Nephron progenitor cell (in vitro differentiated cells): ENCODE measurements at regions not wholly inside any gene's neighbourhood (a gene's known extent, or its start where the extent isn't known, plus 50 kb on each side); places are given as distances from the start of the nearest gene placed in this dataset.
A peak's percentile ranks its signal among the peaks of the same experiment; 100 is the strongest.

Experiments
- DNase-seq: peaks from one replicate; pipeline ENCODE4 v3.0.0; 2021
- H3K27ac Mint-ChIP-seq: 2 replicates; pipeline ENCODE4 v1.8.0; 2021; ENCODE audit warnings: mild to moderate bottlenecking, moderate library complexity, mixed read lengths
- H3K27me3 Mint-ChIP-seq: 2 replicates; pipeline ENCODE4 v1.8.0; 2021; ENCODE audit warnings: mild to moderate bottlenecking, low read depth, mixed read lengths; ENCODE audit not compliant: poor library complexity
- H3K36me3 Mint-ChIP-seq: 2 replicates; pipeline ENCODE4 v1.8.0; 2021; ENCODE audit warnings: low read depth, mixed read lengths
- H3K4me1 Mint-ChIP-seq: 2 replicates; pipeline ENCODE4 v1.8.0; 2021; ENCODE audit warnings: mixed read lengths
- H3K4me3 Mint-ChIP-seq: 2 replicates; pipeline ENCODE4 v1.8.0; 2021; ENCODE audit warnings: mild to moderate bottlenecking, moderate library complexity, mixed read lengths
- H3K9me3 Mint-ChIP-seq: 2 replicates; pipeline ENCODE4 v1.8.0; 2021; ENCODE audit warnings: mild to moderate bottlenecking, moderate library complexity, mixed read lengths
- CTCF ChIP-seq: fragments of 200-600 bp; sonication (generic); IDR thresholded peaks from 2 replicates; pipeline ENCODE4 v1.5.0; 2021; ENCODE audit warnings: antibody characterized with exemption

DNA sequence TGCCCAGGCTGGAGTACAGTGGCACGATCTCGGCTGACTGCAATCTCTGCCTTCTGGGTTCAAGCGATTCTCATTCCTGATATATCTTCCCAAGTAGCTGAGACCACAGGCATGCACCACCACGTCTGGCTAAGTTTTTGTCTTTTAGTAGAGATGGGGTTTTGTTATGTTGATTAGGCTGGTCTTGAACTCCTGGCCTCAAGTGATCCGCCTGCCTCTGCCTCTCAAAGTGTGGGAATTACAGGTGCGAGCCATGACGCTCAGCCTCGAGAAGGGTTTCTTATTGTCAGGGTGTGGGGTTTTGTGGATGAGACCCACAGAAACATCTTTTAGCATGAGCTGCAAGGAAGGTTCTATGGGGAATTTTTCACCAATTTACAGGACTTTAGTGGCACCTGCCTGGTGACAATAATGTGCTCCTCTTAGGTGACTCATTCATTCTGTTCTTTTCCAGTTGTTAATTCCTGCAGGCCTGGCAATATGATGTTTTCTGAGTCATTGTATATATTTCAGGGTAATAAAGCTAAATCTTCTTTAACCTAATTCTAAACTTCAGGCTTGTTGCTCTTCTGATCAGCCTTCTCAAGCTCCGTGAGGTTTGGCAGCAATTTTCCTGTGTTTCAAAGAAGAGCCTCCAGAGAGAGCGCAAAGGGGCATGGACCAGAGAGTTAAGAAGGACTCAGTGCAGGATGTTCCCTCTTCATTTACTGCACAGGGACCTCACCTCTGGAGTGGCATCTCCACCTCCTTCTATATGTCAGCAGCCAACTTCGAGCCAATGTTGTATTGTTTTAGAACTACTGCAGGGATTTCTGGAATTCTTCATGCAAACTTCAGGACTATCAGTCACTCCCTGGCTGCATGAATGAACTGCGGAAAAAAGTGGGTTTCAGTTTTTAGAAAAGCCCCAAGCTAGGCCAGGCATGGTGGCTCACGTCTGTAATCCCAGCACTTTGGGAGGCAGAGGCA is 77.8 kb upstream of the ZNF618 start:
- DNase-seq: no peak
- TF ChIP-seq CTCF: no peak
- H3K9me3 Mint-ChIP-seq: no peaks in the 10 kb centered on the region
- no peak overlapping the region for H3K27ac Mint-ChIP-seq
- no peaks in the 10 kb centered on the region for H3K36me3 Mint-ChIP-seq
- peaks cover 3% of the 10 kb centered on the region for H3K4me1 Mint-ChIP-seq
- H3K27me3 Mint-ChIP-seq: peaks cover 15% of the 10 kb centered on the region
- no peak overlapping the region for H3K4me3 Mint-ChIP-seq

DNA sequence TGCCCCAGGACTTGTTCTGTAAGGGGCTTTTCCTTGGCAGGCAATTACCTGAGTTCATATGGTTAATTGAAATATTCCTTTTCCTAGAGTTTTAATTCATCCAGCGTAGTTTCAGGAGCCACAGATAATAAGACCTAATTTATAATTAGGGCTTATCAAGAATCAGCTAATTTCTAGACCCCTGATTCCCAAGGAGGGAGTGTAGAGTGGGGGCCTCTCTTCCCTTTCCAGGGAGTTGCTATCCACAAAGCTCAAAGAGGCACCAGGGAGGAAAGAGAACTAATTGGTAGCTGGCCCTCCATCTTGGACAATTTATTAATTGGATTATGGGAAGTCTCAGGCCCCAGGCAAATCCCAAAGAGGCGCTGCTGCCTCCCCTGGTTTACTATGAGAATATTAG is 75.8 kb upstream of the ZNF618 start:
- no peak for DNase-seq
- Mint-ChIP-seq H3K9me3 (no peaks in the 10 kb centered on the region), H3K27me3 (peaks cover 19% of the 10 kb centered on the region), H3K4me1 (no peaks in the 10 kb centered on the region), H3K27ac (no peak overlapping the region), H3K4me3 (no peak overlapping the region), H3K36me3 (no peaks in the 10 kb centered on the region)
- no peak for TF ChIP-seq CTCF

DNA sequence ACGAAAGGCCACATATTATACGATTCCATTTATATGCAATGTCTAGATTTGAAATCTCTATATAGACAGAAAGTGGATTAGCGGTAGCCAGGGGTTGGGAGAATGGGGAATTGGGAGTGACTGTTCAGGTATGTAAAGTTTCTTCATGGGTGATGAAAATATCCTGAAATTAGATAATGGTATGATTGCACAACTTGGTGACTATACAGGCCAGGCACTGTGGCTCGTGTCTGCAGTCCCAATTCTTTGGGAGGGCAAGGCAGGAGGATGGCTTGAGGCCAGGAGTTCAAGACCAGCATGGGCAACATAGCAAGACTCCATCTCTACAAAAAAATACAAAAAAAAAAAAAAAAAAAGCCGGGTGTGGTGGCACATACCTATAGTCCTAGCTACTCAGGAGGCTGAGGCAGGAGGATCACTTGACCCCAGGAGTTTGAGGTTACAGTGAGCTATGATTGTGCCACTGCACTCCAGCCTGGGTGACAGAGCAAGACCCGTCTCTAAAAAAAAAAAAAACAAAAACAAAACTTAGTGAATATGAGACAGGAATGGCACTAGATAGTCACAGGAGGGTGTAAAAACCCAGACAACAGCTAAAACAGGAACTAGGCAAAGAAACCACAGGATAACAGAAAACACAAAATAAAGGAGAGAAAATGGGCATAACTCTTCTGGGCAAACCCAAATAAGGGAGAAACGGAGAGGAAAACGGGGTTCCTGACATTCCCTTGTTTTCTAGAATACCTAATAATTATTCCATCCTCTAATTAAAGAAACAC is 72.1 kb upstream of the ZNF618 start:
- Mint-ChIP-seq H3K4me3 (no peak overlapping the region), H3K4me1 (peaks cover 17% of the 10 kb centered on the region)

GRCh38 chr9:113805486-113806132 is 70.5 kb upstream of the ZNF618 start:
- H3K27me3 Mint-ChIP-seq: peaks cover 10% of the 10 kb centered on the region
- no peak overlapping the region for H3K4me3 Mint-ChIP-seq
- no peaks in the 10 kb centered on the region for H3K9me3 Mint-ChIP-seq
- peaks cover 17% of the 10 kb centered on the region for H3K4me1 Mint-ChIP-seq
- H3K36me3 Mint-ChIP-seq: no peaks in the 10 kb centered on the region
- H3K27ac Mint-ChIP-seq: no peak overlapping the region
- DNase-seq: no peak
- no peak for TF ChIP-seq CTCF

More for the DNA sequence above, 72.1 kb upstream of the ZNF618 start:
- no peak for TF ChIP-seq CTCF
- H3K27ac Mint-ChIP-seq: no peak overlapping the region
- H3K36me3 Mint-ChIP-seq: no peaks in the 10 kb centered on the region
- DNase-seq: no peak
- peaks cover 7% of the 10 kb centered on the region for H3K27me3 Mint-ChIP-seq
- no peaks in the 10 kb centered on the region for H3K9me3 Mint-ChIP-seq

GRCh38 chr9:113807173-113808061 is 68.7 kb upstream of the ZNF618 start:
- TF ChIP-seq CTCF: peak; percentile 84
- peaks cover 17% of the 10 kb centered on the region for H3K4me1 Mint-ChIP-seq
- no peaks in the 10 kb centered on the region for H3K36me3 Mint-ChIP-seq
- DNase-seq: peak; percentile 54
- no peaks in the 10 kb centered on the region for H3K9me3 Mint-ChIP-seq
- no peak overlapping the region for H3K27ac Mint-ChIP-seq
- H3K4me3 Mint-ChIP-seq: no peak overlapping the region
- peaks cover 13% of the 10 kb centered on the region for H3K27me3 Mint-ChIP-seq
